BE2C (cell line): ENCODE measurements at regions not wholly inside any gene's neighbourhood (a gene's known extent, or its start where the extent isn't known, plus 50 kb on each side); places are given as distances from the start of the nearest gene placed in this dataset.

Experiments
- DNase-seq: peaks from one replicate; pipeline ENCODE4 v3.0.0-alpha.2; 2020
- H3K27me3 ChIP-seq: fragments of 250-450 bp; sonication (Bioruptor Pico); 2 replicates; pipeline ENCODE4 v1.5.1; 2020; ENCODE audit warnings: mild to moderate bottlenecking
- H3K36me3 ChIP-seq: fragments of 250-450 bp; sonication (Bioruptor Pico); 2 replicates; pipeline ENCODE4 v1.5.1; 2020; ENCODE audit warnings: mild to moderate bottlenecking
- H3K4me1 ChIP-seq: fragments of 250-450 bp; sonication (Bioruptor Pico); 2 replicates; pipeline ENCODE4 v1.5.1; 2020
- H3K4me3 ChIP-seq: 2 replicates; pipeline ENCODE4 v1.5.1; 2011; ENCODE audit warnings: low read depth, low read length
- H3K9me3 ChIP-seq: fragments of 250-450 bp; sonication (Bioruptor Pico); 2 replicates; pipeline ENCODE4 v1.5.1; 2020
- TF ChIP-seq, protein P1 (sequence below): IDR thresholded peaks from 2 replicates; pipeline ENCODE4 v1.5.1; 2012; ENCODE audit warnings: mild to moderate bottlenecking, low read depth, low read length

GRCh38 chr6:51335543-51335942 is 516.9 kb downstream of the TFAP2B start:
- Histone ChIP-seq H3K9me3 (no peaks in the 10 kb centered on the region), H3K36me3 (no peaks in the 10 kb centered on the region), H3K4me3 (no peak overlapping the region), H3K4me1 (no peaks in the 10 kb centered on the region), H3K27me3 (no peaks in the 10 kb centered on the region)
- TF ChIP-seq, protein P1, sequence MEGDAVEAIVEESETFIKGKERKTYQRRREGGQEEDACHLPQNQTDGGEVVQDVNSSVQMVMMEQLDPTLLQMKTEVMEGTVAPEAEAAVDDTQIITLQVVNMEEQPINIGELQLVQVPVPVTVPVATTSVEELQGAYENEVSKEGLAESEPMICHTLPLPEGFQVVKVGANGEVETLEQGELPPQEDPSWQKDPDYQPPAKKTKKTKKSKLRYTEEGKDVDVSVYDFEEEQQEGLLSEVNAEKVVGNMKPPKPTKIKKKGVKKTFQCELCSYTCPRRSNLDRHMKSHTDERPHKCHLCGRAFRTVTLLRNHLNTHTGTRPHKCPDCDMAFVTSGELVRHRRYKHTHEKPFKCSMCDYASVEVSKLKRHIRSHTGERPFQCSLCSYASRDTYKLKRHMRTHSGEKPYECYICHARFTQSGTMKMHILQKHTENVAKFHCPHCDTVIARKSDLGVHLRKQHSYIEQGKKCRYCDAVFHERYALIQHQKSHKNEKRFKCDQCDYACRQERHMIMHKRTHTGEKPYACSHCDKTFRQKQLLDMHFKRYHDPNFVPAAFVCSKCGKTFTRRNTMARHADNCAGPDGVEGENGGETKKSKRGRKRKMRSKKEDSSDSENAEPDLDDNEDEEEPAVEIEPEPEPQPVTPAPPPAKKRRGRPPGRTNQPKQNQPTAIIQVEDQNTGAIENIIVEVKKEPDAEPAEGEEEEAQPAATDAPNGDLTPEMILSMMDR: no peak
- no peak for DNase-seq

DNA sequence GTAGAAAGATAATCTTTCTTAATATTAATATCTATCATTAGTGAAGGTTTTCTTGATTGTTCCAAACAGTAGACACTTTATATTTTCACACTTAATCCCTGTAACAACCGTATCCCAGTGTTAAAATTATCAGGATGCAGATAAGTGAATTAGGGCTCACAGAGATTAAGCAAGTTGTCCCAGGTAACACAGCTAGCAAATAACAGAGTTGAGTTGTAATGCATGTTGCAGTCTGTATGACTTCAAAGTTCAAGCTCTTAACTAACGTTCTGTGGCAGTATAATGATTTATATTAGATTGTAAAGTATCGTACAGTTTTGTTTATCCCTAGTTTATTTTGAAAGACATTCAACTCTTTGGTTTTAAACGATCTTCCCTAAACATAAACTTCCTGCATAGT is 517.5 kb downstream of the TFAP2B start:
- no peak overlapping the region for H3K4me3 ChIP-seq
- no peaks in the 10 kb centered on the region for H3K27me3 ChIP-seq
- TF ChIP-seq, protein P1: no peak
- H3K36me3 ChIP-seq: no peaks in the 10 kb centered on the region
- no peaks in the 10 kb centered on the region for H3K4me1 ChIP-seq
- DNase-seq: no peak
- H3K9me3 ChIP-seq: no peaks in the 10 kb centered on the region

DNA sequence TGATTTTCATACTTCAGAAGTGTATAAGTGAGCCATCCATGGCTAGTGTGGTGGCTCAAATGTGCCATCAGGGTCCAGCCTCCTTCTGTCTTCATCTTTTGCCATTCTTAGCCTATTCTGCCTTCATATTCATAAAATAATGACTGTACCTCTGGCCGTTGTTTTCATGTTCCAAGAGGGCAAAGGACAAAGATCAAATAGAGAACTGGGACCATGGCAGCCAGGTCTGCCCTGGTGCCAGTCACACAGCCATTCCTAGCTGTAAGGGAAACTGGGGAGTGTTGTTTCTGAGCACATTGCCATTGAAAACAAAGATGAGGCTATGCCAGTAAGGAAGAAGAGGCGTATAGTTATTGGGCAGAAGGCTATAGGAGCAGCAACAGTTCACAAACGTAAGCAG is 518.6 kb downstream of the TFAP2B start:
- DNase-seq: no peak
- Histone ChIP-seq H3K36me3 (no peaks in the 10 kb centered on the region), H3K27me3 (no peaks in the 10 kb centered on the region), H3K4me3 (no peak overlapping the region), H3K4me1 (no peaks in the 10 kb centered on the region), H3K9me3 (no peaks in the 10 kb centered on the region)
- TF ChIP-seq, protein P1: no peak

- H3K9me3 ChIP-seq: no peaks in the 10 kb centered on the region
- no peak for DNase-seq
- H3K4me1 ChIP-seq: no peaks in the 10 kb centered on the region
- no peak overlapping the region for H3K4me3 ChIP-seq
- TF ChIP-seq, protein P1: no peak
- H3K27me3 ChIP-seq: no peaks in the 10 kb centered on the region
- H3K36me3 ChIP-seq: no peaks in the 10 kb centered on the region
Measured at GRCh38 chr6:51339108-51339507, 520.4 kb downstream of the TFAP2B start.

DNA sequence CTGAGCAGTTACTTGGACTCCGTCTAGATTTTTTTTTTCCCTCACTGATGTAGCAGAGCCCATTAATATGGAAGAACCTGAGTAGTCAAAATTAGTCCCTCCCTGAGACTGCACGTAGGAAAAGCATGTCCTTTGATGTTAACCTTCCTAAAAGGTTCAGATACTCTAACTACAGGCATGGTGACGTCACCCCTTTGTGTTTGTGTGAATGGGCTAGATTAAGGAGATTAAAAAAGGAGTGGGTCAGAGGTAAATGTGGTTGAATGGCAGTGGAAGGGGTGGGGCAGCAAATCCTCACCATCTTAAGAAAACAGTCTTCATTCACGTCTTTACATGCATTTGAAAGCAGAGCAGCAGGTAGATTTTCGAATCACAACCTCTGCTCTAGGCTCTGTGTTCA is 521.1 kb downstream of the TFAP2B start:
- Histone ChIP-seq H3K4me3 (no peak overlapping the region), H3K4me1 (no peaks in the 10 kb centered on the region), H3K27me3 (no peaks in the 10 kb centered on the region), H3K9me3 (no peaks in the 10 kb centered on the region), H3K36me3 (no peaks in the 10 kb centered on the region)
- TF ChIP-seq, protein P1: no peak
- DNase-seq: no peak

- Histone ChIP-seq H3K4me3 (no peak overlapping the region), H3K36me3 (no peaks in the 10 kb centered on the region), H3K27me3 (no peaks in the 10 kb centered on the region), H3K4me1 (no peaks in the 10 kb centered on the region), H3K9me3 (no peaks in the 10 kb centered on the region)
- no peak for DNase-seq
- TF ChIP-seq, protein P1: no peak
Measured at GRCh38 chr6:51342393-51342792, 523.7 kb downstream of the TFAP2B start.
